K562 (cell line): ENCODE measurements at regions not wholly inside any gene's neighbourhood (a gene's known extent, or its start where the extent isn't known, plus 50 kb on each side); places are given as distances from the start of the nearest gene placed in this dataset.

Experiments used
- ATAC-seq: fragments of 200-7000 bp; cut with Tn5 transposase; 3 replicates; pipeline ENCODE4 v1.9.1; 2020; ENCODE audit warnings: moderate library complexity
- BruUV-seq: library from RNA; stranded (reverse); fragments of 400-500 nt; replicated peaks from 2 replicates; lab custom pipeline; 2021; lab: Mats Ljungman, UMichigan
- CTCF ChIA-PET: fragments of 300-600 bp; formaldehyde crosslinking; extraction: SDS; loops from one replicate; lab custom pipeline; 2021; ENCODE audit warnings: low intra/inter-chr PET ratio; lab: Yijun Ruan, JAX
- POLR2A ChIA-PET: fragments of 300-600, 350-650 bp; sonication (Branson Sonifier 250); formaldehyde crosslinking; extraction: SDS; loops from one replicate; lab custom pipeline; 2021; ENCODE audit warnings: antibody characterized with exemption, inconsistent platforms; lab: Yijun Ruan, JAX
- DNase-seq, 4 experiments: peaks; one replicate each; pipeline versions ENCODE4 v3.0.0 to v3.0.0-alpha.2; 2011 to 2018; ENCODE audit warnings: low spot score in 3 of 4, mixed read lengths in 3 of 4; ENCODE audit errors: extremely low read depth in 1 of 4
- FAIRE-seq: peaks from 2 replicates; lab custom pipeline; 2011; peaks lifted over from hg19 to GRCh38; lab: Jason Lieb, UNC
- H2AFZ ChIP-seq: 2 replicates; pipeline ENCODE4 v1.6.0; 2011; ENCODE audit warnings: low read depth, low read length, control low read depth, inconsistent platforms
- H3K27ac ChIP-seq: fragments of 200-600 bp; 3 replicates; pipeline ENCODE4 v1.8.0; 2011; ENCODE audit warnings: low read depth, mild to moderate bottlenecking, control low read depth, inconsistent platforms, low read length, moderate library complexity, mixed read lengths; ENCODE audit errors: extremely low read depth
- H3K27me3 ChIP-seq, 2 experiments: fragments of 300-600 bp in 1 of 2; 2 replicates in 1 of 2; 3 replicates in 1 of 2; pipeline versions ENCODE4 v1.6.0 to v1.8.0; 2011; ENCODE audit warnings: inconsistent platforms in 2 of 2, low read length in 2 of 2, mild to moderate bottlenecking in 1 of 2, mixed read lengths in 1 of 2, moderate library complexity in 1 of 2; ENCODE audit not compliant: control insufficient read depth in 2 of 2, insufficient read depth in 2 of 2
- H3K36me3 ChIP-seq: fragments of 300-600 bp; 3 replicates; pipeline ENCODE4 v1.8.0; 2011; ENCODE audit warnings: mild to moderate bottlenecking, low read length, inconsistent platforms; ENCODE audit not compliant: control insufficient read depth, insufficient read depth
- H3K4me1 ChIP-seq, 2 experiments: fragments of 200-600 bp in 1 of 2; replicated peaks in 1 of 2; 2 replicates in 1 of 2; 3 replicates in 1 of 2; pipeline versions ENCODE4 v1.5.1 to v1.8.0; 2011; ENCODE audit warnings: inconsistent platforms in 2 of 2, low read length in 2 of 2, mild to moderate bottlenecking in 1 of 2, mixed read lengths in 1 of 2, moderate library complexity in 1 of 2; ENCODE audit not compliant: control insufficient read depth in 2 of 2, insufficient read depth in 2 of 2
- H3K4me2 ChIP-seq: 2 replicates; pipeline ENCODE4 v1.6.1; 2011; ENCODE audit warnings: low read length, control low read depth, inconsistent platforms, mixed read lengths; ENCODE audit not compliant: insufficient read depth
- H3K4me3 ChIP-seq: fragments of 200-600 bp; sonication (generic), shearing (Covaris generic); 2 replicates; pipeline ENCODE4 v1.5.1; 2016; ENCODE audit warnings: control low read depth, inconsistent platforms
- H3K79me2 ChIP-seq: fragments of 200-600 bp; 3 replicates; pipeline ENCODE4 v1.8.0; 2011; ENCODE audit warnings: low read length, inconsistent platforms; ENCODE audit not compliant: control insufficient read depth, insufficient read depth
- H3K9ac ChIP-seq, 2 experiments: 2 replicates each; pipeline versions ENCODE4 v1.6.0 to v1.6.1; 2011; ENCODE audit warnings: low read depth in 2 of 2, low read length in 2 of 2, control low read depth in 1 of 2, inconsistent platforms in 1 of 2, mild to moderate bottlenecking in 1 of 2, mixed read lengths in 1 of 2; ENCODE audit not compliant: insufficient read depth in 1 of 2
- H3K9me1 ChIP-seq: one replicate; pipeline ENCODE4 v1.6.0; 2011; ENCODE audit warnings: inconsistent platforms, mild to moderate bottlenecking, low read length, moderate library complexity; ENCODE audit not compliant: control insufficient read depth, insufficient read depth
- H3K9me3 ChIP-seq: replicated peaks from 2 replicates; pipeline ENCODE4 v1.5.1; 2011; ENCODE audit warnings: low read depth, low read length, inconsistent platforms; ENCODE audit not compliant: control insufficient read depth, insufficient read depth
- H4K20me1 ChIP-seq: replicated peaks from 2 replicates; pipeline ENCODE4 v1.6.1; 2011; ENCODE audit warnings: low read length, inconsistent platforms, mixed read lengths; ENCODE audit not compliant: control insufficient read depth, insufficient read depth
- CTCF ChIP-seq, 3 experiments: IDR thresholded peaks in 2 of 3; conservative IDR thresholded peaks in 1 of 3; 2 replicates each; pipeline ENCODE4 v1.5.1; 2011 to 2012; ENCODE audit warnings: low read length in 3 of 3, mild to moderate bottlenecking in 3 of 3, control low read depth in 2 of 3, improper control_type of control experiment in 1 of 3, inconsistent platforms in 1 of 3, low read depth in 1 of 3, mixed read lengths in 1 of 3, moderate library complexity in 1 of 3; ENCODE audit not compliant: insufficient read depth in 2 of 3
- NFE2L1 ChIP-seq: fragments of 450-650 bp; IDR thresholded peaks from 2 replicates; pipeline ENCODE4 v1.6.1; 2016; ENCODE audit warnings: missing genetic modification characterization, low read depth, mild to moderate bottlenecking, missing compliant biosample characterization, moderate library complexity, borderline replicate concordance
- RAD21 ChIP-seq, 2 experiments: fragments of 250-450 bp in 1 of 2; fragments of 450-650 bp in 1 of 2; sonication (Bioruptor Pico) in 1 of 2; formaldehyde crosslinking in 1 of 2; IDR thresholded peaks in 1 of 2; conservative IDR thresholded peaks in 1 of 2; 2 replicates each; pipeline versions ENCODE4 v1.4.0 to v1.8.0; 2020 to 2022; ENCODE audit warnings: mild to moderate bottlenecking in 2 of 2, moderate library complexity in 1 of 2
- WGBS: fragments of 100-300 bp; shearing (Covaris generic); methylation state at CpG from one replicate; pipeline ENCODE4 v1.1.6; 2016; ENCODE audit warnings: low coverage, mixed read lengths; ENCODE audit not compliant: insufficient coverage; ENCODE audit errors: missing lambda C conversion rate; 5-methylcytosine and 5-hydroxymethylcytosine counted together
- in situ Hi-C: fragments of 300-500 bp; cut with MboI; formaldehyde crosslinking; loops from 4 replicates; pipeline ENCODE4 v1.15.0; 2018; ENCODE audit warnings: inconsistent platforms, mixed read lengths
- intact Hi-C: fragments of 100-400 bp; cut with micrococcal nuclease; formaldehyde crosslinking; loops from 2 replicates; pipeline ENCODE4 v1.14.2; 2022

GRCh38 chr14:65815127-65815526, 402.6 kb downstream of the FUT8 start:
- H3K9ac ChIP-seq: no peak overlapping the region
- 3% methylated on average over 4 of the region's 4 CpGs for WGBS
- no peak overlapping the region for H3K27ac ChIP-seq
- POLR2A ChIA-PET: no interaction called here
- no peaks in the 10 kb centered on the region for H3K9me3 ChIP-seq
- CTCF ChIA-PET: no interaction called here
- H3K4me2 ChIP-seq: no peak overlapping the region
- no peaks in the 10 kb centered on the region for H3K79me2 ChIP-seq
- H3K9me1 ChIP-seq: no peaks in the 10 kb centered on the region
- no peaks in the 10 kb centered on the region for H3K36me3 ChIP-seq
- H3K4me3 ChIP-seq: no peak overlapping the region
- in situ Hi-C loops (no loop called here), intact Hi-C loops (no loop called here)
- no TSS peak for BruUV-seq
- TF ChIP-seq NFE2L1 (tag) (no peak), RAD21 (CRISPR knock-in tag; conservative IDR thresholded peaks at IDR 0.05 in 1 of 2, IDR thresholded peaks at IDR 0.05 in 1 of 2) (peak in 1 of 2 experiments; percentile 45; a peak in 2 of 4 replicates), CTCF (IDR thresholded peaks at IDR 0.05 in 2 of 3, conservative IDR thresholded peaks at IDR 0.05 in 1 of 3; ENCODE audit: insufficient read depth in 2 of 3, low read depth in 1 of 3, low read length in 3 of 3) (peak in 2 of 3 experiments; percentile 5 to 9; a peak in 1 of 6 replicates)
- no peak for DNase-seq
- ATAC-seq: peak; percentile 39; the same call in 1 of the 3 replicates
- no peaks in the 10 kb centered on the region; a peak in 1 of 5 replicates for H3K27me3 ChIP-seq
- no peak for FAIRE-seq
- H3K4me1 ChIP-seq: no peaks in the 10 kb centered on the region
- H2AFZ ChIP-seq: no peak overlapping the region
- H4K20me1 ChIP-seq: no peaks in the 10 kb centered on the region
